ENCODE measurements at regions not wholly inside any gene's neighbourhood (a gene's known extent, or its start where the extent isn't known, plus 50 kb on each side); places are given as distances from the start of the nearest gene placed in this dataset.

DNA sequence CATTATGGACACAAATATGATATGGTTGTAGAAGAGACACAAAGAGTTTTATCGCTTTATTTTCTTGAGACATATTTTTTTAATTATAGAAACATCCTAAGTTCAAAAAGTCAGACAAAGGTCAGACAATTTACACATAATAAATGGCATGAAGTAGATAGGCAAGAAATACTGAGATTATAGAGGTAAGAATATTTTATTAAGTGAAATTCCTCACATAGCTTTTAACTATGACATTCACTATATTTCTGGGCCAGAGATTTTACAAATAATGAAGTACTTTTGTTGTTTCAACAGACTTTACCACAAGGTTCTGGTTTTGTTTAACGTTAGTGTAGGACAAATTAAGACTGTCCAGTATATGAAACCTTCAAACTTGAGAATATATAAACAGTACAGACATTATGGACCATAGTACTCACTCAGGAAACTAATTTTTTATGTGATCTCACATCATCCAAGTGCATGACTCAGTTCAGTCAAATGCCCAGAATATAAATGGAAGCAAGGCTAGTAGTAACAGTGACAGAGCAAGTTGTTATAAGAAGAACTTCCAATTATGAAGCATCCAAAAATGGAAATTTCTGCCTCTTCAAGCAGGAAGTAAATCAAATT lies 394.8 kb downstream of the KCNJ2 start:
- TF ChIP-seq HNF4A (conservative IDR thresholded peaks at IDR 0.05): no peak
- TF ChIP-seq, protein P1, sequence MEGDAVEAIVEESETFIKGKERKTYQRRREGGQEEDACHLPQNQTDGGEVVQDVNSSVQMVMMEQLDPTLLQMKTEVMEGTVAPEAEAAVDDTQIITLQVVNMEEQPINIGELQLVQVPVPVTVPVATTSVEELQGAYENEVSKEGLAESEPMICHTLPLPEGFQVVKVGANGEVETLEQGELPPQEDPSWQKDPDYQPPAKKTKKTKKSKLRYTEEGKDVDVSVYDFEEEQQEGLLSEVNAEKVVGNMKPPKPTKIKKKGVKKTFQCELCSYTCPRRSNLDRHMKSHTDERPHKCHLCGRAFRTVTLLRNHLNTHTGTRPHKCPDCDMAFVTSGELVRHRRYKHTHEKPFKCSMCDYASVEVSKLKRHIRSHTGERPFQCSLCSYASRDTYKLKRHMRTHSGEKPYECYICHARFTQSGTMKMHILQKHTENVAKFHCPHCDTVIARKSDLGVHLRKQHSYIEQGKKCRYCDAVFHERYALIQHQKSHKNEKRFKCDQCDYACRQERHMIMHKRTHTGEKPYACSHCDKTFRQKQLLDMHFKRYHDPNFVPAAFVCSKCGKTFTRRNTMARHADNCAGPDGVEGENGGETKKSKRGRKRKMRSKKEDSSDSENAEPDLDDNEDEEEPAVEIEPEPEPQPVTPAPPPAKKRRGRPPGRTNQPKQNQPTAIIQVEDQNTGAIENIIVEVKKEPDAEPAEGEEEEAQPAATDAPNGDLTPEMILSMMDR (IDR thresholded peaks at IDR 0.05; ENCODE audit: low read depth, low read length, missing input control): no peak
- TF ChIP-seq FOXA2 (IDR thresholded peaks at IDR 0.05): no peak
- TF ChIP-seq, protein P2, sequence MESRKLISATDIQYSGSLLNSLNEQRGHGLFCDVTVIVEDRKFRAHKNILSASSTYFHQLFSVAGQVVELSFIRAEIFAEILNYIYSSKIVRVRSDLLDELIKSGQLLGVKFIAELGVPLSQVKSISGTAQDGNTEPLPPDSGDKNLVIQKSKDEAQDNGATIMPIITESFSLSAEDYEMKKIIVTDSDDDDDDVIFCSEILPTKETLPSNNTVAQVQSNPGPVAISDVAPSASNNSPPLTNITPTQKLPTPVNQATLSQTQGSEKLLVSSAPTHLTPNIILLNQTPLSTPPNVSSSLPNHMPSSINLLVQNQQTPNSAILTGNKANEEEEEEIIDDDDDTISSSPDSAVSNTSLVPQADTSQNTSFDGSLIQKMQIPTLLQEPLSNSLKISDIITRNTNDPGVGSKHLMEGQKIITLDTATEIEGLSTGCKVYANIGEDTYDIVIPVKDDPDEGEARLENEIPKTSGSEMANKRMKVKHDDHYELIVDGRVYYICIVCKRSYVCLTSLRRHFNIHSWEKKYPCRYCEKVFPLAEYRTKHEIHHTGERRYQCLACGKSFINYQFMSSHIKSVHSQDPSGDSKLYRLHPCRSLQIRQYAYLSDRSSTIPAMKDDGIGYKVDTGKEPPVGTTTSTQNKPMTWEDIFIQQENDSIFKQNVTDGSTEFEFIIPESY (IDR thresholded peaks at IDR 0.05): no peak

All from liver (tissue), 3 donors.